ENCODE measurements at regions not wholly inside any gene's neighbourhood (a gene's known extent, or its start where the extent isn't known, plus 50 kb on each side); places are given as distances from the start of the nearest gene placed in this dataset.
"Not testable (repeated sequence)": the region's sequence is repeated elsewhere in the genome, so short reads cannot be mapped to it uniquely, and the experiment has no call there.

DNA sequence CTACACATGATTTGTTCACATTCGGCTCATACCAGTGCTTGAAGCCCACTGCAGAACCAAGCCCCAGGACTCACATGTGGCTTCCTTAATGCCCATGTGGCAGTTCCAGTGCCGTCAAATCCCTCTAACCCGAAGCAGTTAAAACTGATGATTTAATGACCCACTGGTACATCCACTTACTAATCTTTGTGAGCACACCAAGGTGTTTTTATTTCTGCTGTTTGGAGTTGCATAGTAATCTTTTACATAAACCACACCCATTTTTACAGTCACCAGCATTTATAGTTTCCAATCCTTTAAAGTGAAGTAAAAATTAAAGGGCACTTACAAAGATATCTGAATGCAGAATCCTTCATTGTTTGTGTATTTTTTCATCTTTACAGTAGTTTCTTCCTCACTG, 232.0 kb downstream of the ANKRD60 start:
- DNase-seq: no peak

DNA sequence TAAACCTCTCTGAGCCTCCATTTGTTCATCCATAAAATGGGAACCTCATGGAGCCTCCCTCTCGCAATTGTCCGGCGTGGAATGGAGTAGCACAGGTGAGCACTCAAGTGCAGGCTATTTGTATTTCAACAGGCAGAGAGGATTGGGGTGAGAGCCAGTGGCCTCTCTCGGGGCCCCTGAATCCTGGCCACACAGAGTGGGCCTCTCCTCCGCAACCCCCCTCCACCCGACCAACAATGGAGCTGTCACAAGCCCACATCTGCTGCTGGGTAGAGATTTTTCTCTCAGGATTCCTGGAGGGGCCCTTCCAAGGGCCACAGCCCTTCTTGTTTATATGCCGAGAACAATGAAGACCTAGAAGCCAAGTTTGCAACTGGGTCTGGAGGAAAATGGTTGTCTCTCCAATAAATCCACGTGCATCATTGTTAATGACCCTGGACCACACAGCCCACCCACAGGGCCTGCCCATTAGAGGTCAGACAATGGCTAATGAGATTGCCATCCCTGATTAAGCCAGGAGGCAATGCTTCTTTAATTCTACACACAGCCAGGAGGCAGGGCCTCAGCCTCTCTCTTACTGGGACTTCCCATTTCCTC, 233.0 kb downstream of the ANKRD60 start:
- DNase-seq: no peak

DNA sequence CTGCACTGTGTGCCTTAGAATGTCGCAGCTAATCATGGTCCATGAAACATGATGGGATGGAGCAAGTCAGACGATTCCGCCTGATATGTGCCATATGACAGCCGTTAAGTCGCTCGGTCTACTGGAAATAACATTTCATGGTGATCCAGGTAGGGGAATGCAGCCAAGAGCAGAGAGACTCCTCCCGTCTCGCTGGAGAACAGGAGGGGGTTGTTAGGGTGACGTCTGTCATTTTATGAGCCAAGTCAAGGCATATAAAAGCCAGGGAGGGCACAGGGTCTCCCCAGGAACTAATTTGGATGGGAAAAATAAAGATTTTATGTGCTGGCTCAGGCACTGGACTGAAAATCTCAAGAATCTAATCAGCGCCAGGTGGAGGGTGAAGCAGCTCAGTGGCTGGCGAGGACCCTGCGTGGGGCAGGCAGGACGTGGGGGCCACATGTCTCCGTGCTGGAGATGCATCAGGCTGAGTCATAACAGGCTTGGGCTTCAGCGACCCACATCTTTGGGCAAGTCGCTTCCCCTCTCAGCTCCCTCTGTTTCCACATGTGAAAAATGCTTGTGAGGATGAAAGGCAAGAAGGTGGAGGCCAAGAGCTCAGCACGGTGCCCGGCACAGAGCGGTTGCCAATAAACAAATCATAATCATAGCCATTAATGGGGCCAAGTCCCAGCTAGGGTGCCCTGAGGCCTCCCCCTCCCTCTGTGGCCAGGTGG, 234.6 kb downstream of the ANKRD60 start:
- DNase-seq: no peak

DNA sequence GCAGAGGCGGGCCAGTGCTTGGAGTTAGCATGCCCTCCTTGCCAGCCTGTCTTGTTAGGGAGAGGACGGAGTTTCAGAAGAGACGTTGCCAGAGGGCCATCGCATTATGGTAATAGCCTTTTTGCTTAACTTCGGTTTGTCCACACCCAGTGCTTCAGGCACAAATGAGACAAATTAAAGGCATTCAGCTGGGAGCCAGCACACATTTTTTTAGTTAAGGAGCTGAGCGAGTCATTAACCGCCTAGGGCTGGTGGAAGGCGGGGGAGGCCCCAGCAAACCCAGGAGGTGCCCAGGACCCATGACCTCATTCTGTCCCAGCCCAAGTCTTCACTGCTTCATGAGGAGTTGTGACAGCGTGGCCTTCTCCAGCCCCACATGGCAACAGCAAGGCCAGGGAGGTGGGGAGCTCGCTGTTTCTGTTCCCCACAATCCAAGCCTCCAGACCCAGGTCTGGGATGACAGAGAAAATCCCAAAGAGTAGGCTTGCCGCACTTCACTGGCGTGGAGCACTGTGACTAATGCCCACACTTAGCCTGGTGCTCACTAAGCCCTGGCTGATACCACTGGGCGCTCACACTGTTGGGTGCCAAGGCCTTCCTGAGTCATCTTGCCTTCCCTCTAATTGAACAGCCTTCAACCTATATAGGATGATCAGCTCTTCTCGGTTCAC, 237.1 kb downstream of the ANKRD60 start:
- no peak for DNase-seq

DNA sequence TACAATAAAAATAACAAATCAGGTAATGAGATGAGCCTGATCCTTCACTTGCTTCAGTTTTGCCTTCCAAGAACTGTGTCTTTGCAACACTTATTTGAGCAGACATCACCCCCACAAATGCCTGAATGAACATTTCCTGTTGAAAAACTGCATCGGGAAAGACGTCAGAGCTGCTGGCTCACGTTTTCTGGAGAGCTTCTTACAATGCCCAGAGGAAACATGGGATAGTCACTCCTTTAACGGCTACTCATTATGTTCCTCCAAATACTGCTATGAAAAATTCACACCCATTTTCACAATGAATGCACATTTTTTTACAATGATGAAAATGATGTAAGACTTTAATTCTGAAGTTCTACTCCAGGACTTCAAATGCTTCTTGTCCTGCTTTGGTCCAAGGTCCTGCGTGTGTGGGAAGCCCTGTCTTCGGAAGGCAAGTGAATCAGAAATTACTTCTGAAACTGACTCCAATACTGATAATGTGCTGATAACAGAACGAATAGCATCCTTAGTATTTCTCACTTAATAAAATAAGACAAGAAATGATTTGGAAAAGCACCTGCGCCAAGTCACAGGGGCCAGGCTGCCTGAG, 238.0 kb downstream of the ANKRD60 start:
- no peak for DNase-seq

DNA sequence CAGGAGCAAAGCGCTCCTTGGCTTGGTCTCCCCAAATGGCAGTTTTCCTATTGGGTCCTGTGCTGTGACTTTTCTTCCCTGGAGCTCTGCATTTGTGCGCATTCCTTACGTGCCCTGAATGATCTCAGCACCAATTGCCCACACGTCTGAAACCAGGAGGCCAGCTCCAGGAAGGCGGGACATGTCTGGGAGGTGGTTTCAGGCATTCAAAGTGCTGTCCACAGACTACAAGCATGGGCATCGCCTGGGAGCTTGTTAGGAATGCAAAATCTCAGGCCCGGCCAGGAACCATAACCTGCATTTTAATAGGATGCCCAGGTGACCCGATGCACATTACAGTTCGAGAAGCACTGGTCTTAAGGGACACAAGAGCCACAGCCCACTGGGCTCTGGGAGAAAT, 239.6 kb downstream of the ANKRD60 start:
- DNase-seq: no peak

DNA sequence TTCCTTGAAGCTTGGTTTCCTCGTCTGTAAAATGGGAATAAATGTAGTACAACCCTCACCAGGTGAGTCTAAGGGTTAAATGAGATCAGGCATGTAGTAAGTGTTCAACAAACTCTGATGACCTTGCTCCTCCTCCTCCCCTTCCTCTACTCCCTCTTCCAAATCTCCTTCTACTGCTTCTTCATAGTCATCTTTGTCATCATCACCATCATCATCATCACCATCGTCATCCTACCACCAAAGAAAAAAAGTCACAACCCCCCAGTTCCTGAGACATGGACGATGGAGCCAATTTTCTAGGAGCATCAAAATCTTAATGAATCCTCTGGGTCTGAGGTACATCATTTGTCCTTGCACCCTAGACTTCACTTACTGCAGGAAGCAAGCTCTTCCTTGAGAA, 240.0 kb downstream of the ANKRD60 start:
- no peak for DNase-seq

DNA sequence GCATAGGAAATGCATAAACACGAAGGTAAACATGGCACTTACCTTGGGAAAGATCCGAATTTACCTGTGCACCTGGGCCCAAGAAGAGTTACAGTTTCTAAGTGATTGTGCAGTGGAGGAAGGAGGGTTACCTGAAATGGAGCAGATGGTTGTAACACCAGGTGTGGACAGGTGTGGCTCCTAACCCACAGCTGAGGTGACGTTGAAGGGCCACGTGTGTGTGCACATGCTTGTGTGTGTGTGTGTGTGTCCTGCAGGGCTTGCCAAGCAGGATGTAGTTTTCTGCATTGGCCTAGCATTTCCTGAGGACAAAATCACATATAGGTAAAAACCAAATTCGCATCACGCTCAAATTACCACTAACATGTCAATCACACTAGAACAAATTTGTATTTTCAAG, 240.8 kb downstream of the ANKRD60 start:
- no peak for DNase-seq

DNA sequence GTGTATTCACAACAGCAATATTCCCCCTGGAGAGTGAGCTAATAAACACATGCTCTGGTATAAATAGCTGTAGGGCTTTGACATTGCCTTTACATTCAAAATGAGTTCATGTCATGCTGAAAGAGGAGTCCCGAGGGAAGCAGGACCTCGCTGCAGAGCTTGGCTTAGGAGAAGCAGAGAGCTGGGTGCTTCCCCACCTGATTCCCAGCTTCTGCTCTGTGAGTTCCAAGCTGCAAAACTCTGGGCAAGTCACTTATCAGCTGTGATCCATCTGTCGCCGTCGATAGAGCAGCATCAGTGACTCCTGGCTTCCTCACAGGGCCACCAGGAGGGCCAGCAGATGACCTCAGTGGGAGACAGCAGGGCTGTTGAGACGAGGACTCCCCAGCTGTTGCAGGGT, 241.8 kb downstream of the ANKRD60 start:
- no peak for DNase-seq

DNA sequence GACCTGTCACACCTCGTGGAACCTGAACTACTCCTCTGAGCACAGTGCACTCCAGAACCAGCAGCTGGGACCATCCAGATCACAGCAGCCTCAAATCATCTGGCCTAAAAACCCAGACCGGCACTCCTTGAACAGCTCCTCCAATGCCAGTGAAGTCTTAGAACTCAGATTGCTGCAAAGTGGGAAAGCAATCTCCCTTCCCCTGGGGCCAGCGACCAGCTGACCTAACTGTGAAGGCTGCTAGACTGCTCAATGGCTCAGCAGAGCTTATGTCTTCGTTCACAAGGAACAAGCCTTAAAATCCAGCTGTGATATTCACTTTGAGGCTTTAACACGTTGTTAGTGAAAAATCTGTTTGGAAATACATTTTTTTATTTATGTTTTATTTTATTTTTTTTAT, 243.2 kb downstream of the ANKRD60 start:
- no peak for DNase-seq

DNA sequence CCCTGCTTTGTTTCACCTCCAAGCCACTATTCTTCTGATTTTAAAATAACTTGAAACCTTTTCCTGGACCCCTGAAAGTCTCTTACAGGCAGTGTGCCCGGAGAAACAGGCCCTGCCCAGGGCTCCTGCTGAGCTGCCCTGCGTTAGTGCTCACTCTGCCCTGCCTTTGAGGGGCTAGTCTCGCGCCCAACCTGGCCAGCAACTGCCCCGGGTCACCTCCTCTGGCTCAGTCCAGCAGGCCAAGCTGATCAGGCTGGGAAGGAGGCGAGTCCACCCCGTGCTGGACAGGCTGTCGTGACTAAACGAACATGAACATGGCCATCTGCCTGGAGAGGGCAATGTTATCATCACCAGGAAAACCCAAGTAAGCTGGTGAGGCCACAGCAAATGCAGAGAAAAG, 245.4 kb downstream of the ANKRD60 start:
- DNase-seq: no peak

DNA sequence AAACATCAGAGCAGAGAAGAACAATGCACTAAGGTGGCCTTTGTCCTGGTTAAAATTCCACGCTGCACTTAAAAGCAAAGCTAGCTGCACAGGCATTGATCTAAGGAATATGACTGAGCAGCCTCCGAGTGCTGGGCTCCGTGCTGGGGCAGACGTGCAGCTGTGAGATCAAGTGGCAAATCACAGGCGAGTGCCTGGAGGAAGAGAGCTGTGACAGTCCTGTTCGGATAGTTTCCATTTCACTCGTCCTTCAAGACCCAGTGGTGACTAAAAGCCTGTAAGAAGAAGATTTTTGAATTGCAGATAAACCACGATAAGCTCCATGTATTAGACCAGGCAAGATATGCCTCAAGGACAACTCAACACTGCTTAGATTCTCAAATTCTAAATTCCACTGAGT, 247.9 kb downstream of the ANKRD60 start:
- DNase-seq: no peak

DNA sequence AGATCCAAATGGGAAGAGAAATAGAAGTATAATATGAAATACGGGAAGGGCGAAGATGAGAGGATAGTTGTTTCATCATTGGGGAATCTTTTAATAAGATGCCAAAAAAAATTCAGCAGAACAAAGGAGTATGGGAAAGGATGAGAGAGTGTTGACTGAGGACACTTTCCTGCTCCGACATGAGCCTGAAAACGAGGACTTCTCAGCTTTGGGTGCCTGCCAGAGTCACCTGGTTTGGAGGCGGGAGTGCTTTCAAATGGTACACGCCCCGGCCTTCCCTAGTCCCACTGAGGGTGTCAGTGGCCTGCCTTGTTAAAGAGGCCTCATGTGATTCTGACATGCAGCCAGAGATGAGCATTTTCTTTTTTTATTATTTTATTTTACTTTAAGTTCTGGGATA, 250.9 kb downstream of the ANKRD60 start:
- DNase-seq: no peak

DNA sequence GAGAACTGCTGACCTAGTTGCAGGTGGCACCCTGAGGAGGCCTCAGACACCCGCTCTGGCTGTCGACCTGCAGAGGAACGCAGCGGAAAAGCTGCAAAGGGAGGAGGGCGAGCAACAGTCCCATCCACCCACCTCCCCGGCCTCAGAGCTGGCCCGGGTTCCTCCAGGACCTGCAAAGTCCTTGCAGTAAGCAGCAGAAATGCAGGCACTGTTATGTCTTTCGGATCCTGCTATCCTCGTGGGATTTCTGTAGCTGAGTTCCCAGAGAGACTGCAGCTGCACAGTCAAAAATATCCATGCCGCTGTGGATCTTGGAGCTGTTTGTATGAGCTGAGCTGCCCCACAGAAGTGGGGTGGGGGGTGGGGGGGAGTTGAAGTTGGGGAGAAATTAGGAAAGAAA, 251.3 kb downstream of the ANKRD60 start:
- no peak for DNase-seq

DNA sequence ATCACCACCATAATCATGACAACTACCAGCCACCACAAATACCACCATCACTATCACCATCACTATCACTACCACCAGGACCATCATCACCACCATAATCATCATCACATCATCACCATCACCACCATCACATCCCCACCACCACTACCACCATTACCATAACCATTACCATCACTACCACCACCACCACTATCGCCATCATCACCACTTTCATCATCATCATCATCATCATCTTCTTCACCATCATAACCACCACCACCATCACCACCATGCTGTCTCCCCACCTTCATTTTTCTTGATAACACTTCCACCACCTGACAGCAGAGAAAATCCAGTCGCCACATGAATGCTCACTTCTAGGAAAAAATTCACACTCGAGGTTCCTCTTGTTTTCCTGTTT, 253.6 kb downstream of the ANKRD60 start:
- DNase-seq: no peak

DNA sequence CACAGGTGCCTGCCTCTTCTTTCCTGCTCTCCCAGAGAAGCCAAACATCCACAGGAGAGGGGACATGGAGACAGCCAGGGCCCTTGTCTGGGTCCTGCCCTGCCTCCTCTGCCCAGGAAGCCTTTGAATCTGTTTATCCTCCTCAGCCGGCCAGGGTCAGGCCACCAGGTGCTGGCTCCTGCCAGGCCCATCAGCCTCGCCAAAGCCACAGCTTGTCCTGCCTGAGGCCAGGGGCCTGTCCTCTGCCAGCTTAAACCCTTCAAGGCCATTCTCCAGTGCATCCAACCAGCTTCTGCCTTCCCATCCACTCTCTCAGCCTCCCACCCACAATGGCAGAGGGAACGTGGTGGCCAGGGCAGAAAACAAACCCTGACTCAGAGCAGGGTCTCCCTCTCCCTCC, 254.6 kb downstream of the ANKRD60 start:
- DNase-seq: no peak

DNA sequence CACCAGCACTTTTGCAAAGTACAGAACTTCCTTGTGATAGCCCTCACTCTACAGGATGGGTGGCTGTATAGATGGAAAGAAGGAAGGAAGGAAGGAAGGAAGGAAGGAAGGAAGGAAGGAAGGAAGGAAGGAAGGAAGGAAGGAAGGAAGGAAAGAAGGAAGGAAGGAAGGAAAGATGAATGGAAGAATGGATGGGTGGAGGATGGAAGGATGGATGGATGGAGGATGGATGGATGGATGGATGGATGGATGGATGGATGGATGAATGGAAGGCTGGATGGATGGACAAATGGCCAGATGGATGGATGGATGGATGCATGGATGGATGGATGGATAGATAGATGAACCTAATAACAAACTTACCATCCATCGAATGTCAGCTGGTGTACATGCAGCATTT, 256.9 kb downstream of the ANKRD60 start:
- DNase-seq: not testable (repeated sequence)

DNA sequence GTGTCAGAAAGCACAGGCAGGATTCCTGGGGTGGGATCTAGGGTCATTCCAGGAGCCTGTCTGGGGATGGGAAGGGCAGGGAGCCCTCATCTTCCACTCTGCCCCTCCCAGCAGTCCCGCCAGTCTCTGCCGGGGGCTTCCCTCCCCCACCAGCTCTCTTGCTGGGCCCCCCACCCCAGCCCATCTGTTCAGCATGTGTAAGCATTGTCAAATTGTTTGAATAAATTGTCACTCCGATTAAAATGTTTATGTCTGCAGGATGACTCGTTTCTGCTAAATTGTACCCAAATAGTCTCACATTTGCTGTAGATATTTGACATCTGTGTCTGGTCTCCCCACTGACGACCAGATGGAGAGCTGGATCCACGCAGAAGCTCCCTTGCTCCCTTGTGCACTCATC, 257.6 kb downstream of the ANKRD60 start:
- no peak for DNase-seq

DNA sequence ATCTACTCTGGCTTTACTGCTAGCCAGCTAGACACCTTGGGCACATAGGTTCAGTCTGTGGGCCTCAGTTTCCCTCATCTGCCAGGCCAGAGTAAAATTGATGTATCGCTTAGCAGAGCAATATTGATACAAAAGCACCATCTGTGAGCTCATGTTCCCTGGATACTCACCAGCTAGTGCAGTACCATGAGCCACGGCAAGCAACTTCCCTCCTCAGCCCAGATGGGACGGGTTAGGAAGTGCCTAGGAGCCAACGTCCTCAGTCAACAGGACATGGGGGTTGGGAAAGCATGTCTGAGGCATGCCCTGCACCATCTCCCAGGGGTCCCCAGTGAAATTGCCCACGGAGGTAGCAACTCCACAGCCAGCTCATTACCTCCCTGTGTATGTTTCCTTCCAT, 258.3 kb downstream of the ANKRD60 start:
- no peak for DNase-seq

DNA sequence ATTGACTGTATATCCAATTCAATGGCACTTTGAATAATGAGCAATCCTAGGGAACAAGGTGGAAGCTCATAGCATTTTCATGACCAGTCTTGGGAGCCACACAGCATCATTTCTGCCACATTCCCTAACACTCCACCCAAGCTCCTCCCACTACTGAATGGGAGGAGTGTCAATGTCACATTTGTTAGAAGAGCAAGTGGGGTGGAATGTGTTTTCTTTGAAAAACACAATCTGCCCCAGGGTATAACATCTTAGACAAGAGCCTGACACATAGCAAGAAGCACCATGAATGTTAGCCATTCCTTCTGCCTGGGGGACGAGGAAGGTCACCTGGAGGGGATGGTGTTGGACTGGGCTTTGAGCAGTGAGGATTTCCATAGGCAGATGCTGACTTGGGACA, 258.3 kb upstream of the PMEPA1 start:
- no peak for DNase-seq

DNA sequence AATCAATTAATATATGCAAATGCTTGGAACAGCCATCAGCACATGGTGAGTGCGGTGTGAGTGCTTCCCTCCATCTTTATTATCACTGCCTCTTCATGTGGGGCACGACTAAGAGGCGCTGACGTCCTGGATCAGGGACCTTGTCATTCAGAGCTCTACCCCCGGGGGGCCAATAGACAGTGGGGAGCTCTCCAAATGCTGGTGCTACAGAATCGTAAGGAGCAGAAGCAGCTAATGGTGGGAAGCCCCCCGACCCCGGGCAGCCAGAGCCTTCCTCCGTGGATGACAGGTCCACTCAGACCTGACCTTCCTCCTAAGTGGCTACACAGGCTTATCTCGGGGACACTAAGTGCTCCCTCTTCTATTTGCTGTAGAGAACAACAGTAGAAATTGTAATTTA, 257.5 kb upstream of the PMEPA1 start:
- no peak for DNase-seq

DNA sequence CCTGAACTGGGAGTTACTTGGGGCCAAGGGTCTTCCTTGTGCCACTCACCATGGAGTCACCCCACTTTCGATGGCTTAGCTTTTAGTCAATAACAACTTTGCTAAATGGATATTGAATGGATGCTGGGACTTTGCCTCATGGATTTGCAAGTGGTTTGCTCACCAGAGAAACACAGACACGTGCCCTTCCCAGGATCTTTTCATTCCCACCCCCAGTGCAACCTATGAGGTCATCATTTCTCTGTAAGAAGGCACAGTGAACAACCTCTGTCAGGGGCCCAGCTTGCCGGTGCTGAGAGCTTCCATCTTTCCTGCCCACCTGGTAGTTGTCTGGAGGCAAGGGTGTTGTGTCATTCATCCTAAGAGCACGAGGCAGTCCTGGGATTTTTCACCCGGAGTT, 256.8 kb upstream of the PMEPA1 start:
- no peak for DNase-seq

DNA sequence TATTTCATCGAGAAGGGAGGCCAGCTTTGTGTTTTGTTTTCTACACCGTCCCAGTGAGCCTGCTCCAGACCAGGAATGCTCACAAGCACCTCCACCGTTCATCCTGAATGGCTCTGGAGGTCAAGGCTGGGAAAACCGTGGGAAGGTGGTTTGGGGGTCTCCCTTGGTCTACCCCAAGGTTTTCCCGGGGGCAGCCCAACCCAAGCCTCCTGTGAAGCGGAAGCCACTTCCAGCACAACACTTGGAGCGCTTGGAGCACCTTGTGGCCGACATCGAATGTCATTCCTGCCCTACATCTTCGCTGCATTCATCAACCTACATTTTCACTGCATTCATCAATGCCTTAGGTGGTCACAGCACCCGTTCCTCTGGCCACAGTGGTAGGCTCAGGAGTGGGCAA, 255.6 kb upstream of the PMEPA1 start:
- DNase-seq: no peak
